ENCODE measurements at regions not wholly inside any gene's neighbourhood (a gene's known extent, or its start where the extent isn't known, plus 50 kb on each side); places are given as distances from the start of the nearest gene placed in this dataset.

DNA sequence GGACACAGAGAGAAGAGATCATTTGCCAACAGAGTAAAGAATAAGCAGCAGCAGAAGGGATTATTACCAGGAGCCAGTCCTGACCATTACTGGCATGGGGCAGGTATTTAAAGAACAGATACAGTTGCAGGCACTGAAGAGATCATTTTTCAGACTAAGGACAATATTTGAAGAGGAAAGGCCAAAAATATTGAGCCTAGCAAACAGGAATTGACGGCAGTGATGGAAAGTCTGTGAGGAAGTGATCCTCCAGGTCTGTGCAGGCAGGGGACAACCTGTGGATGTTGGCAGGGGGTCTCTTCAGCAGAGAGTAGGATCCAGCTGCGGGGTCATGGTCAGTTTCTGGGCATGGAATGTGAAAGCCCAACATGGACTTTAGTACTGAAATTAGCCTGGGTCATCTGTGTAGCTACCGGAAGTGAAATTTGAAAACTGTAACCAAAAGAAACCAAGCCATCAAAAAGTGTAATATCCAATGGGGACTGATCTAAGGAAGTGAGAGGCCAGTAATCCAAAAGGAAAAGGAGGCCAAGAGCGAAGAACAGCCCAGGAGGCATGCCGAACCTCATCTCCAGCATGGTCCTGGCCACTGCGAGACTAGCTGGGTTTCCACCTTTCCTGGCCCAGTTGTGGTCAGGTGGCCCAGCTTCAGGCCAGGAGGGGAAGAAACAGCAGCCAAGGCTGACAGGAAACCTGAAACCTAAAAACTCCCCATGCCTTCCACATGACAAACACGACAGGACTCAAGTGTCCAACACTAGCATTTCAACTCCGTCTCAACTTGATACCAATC, 115.1 kb upstream of the TNFAIP3 start:
- 11% methylated on average over 8 of the region's 8 CpGs for WGBS (ENCODE audit: low lambda C conversion rate)
- H3K4me2 ChIP-seq, result no peak overlapping the region
- H3K9me2 ChIP-seq, result no peaks in the 10 kb centered on the region
- POLR2A ChIA-PET, result no interaction called here
- H3K9ac ChIP-seq, result no peak overlapping the region
- H2AFZ ChIP-seq (ENCODE audit: low read depth), result no peak overlapping the region
- no peaks in the 10 kb centered on the region for H4K20me1 ChIP-seq (ENCODE audit: insufficient read depth)
- H3K9me3 ChIP-seq, result no peaks in the 10 kb centered on the region
- no peak overlapping the region for H3K27ac ChIP-seq (ENCODE audit: low read depth in 2 of 2, low read length in 1 of 2)
- CTCF ChIA-PET, result interaction anchor here (0.7 kb wide), 1 partner anchor 44 kb away, joined by 3 read pairs; no protein-coding TSS in a partner anchor
- H3K79me2 ChIP-seq (ENCODE audit: insufficient read depth), result no peaks in the 10 kb centered on the region
- H3K4me3 ChIP-seq (ENCODE audit: low read depth in 2 of 2, low read length in 1 of 2), result no peak overlapping the region
- H3F3A ChIP-seq (replicated peaks; ENCODE audit: insufficient read depth), result no peaks in the 10 kb centered on the region
- H3K36me3 ChIP-seq (replicated peaks in 1 of 2; ENCODE audit: control insufficient read depth in 1 of 2, insufficient read depth in 2 of 2, low read length in 1 of 2), result no peaks in the 10 kb centered on the region
- DNase-seq, result no peak
- TF ChIP-seq MAX (IDR thresholded peaks at IDR 0.05; ENCODE audit: low read depth) (no peak), TEAD4 (IDR thresholded peaks at IDR 0.05; ENCODE audit: borderline replicate concordance, insufficient read depth) (no peak)
- no peaks in the 10 kb centered on the region for H3K27me3 ChIP-seq (ENCODE audit: insufficient read depth)
- H3K4me1 ChIP-seq (ENCODE audit: control insufficient read depth in 1 of 2, insufficient read depth in 2 of 2, low read depth in 1 of 2, low read length in 1 of 2), result no peaks in the 10 kb centered on the region

DNA sequence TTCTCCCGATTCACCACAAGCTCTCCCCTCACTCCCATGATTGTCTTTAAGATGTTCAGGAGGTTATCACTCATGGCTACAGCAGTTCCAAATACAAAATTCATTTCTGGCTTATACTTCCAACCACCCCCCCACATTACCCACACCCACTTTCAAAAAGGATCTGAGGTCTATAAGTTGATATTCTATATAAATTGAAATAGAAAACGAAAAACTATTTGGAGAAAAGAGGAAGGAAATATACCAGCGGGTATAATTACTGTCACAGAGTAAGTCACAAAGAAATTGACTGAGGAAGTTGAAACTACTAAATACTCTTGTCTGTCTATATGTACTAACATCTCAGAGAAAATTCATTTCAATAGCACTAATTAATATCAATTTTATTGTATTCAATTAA, 112.7 kb upstream of the TNFAIP3 start:
- Histone ChIP-seq H3K9me3 (no peaks in the 10 kb centered on the region), H3K79me2 (ENCODE audit: insufficient read depth) (no peaks in the 10 kb centered on the region), H3K4me1 (ENCODE audit: control insufficient read depth in 1 of 2, insufficient read depth in 2 of 2, low read depth in 1 of 2, low read length in 1 of 2) (no peaks in the 10 kb centered on the region), H3K9me2 (no peaks in the 10 kb centered on the region), H3K9ac (no peak overlapping the region), H4K20me1 (ENCODE audit: insufficient read depth) (no peaks in the 10 kb centered on the region), H3K4me3 (ENCODE audit: low read depth in 2 of 2, low read length in 1 of 2) (no peak overlapping the region), H3K27ac (ENCODE audit: low read depth in 2 of 2, low read length in 1 of 2) (no peak overlapping the region), H3K4me2 (no peak overlapping the region), H3K36me3 (replicated peaks in 1 of 2; ENCODE audit: control insufficient read depth in 1 of 2, insufficient read depth in 2 of 2, low read length in 1 of 2) (no peaks in the 10 kb centered on the region), H3F3A (replicated peaks; ENCODE audit: insufficient read depth) (no peaks in the 10 kb centered on the region), H2AFZ (ENCODE audit: low read depth) (no peak overlapping the region), H3K27me3 (ENCODE audit: insufficient read depth) (no peaks in the 10 kb centered on the region)
- WGBS (ENCODE audit: low lambda C conversion rate), result 14% methylated on average over 3 of the region's 3 CpGs
- DNase-seq, result no peak
- POLR2A ChIA-PET, result no interaction called here
- CTCF ChIA-PET, result interaction anchor here (1.2 kb wide), 1 partner anchor 46 kb away, joined by 3 read pairs; no protein-coding TSS in a partner anchor
- TF ChIP-seq JUND (IDR thresholded peaks at IDR 0.05) (no peak), MEF2A (IDR thresholded peaks at IDR 0.05; ENCODE audit: borderline replicate concordance, low read depth) (no peak), ELF1 (IDR thresholded peaks at IDR 0.05) (no peak), FOSL2 (IDR thresholded peaks at IDR 0.05; ENCODE audit: borderline replicate concordance, low read depth) (no peak), EZH2phosphoT487 (IDR thresholded peaks at IDR 0.05; ENCODE audit: borderline replicate concordance, low read depth) (no peak), RXRA (IDR thresholded peaks at IDR 0.05; ENCODE audit: borderline replicate concordance, low read depth) (no peak), RAD21 (IDR thresholded peaks at IDR 0.05; ENCODE audit: low read length) (no peak), MXI1 (IDR thresholded peaks at IDR 0.05; ENCODE audit: low read depth, low read length) (no peak), USF2 (IDR thresholded peaks at IDR 0.05; ENCODE audit: borderline replicate concordance, low read depth, low read length) (no peak), NFIC (IDR thresholded peaks at IDR 0.05; ENCODE audit: borderline replicate concordance) (no peak), TEAD4 (IDR thresholded peaks at IDR 0.05; ENCODE audit: borderline replicate concordance, insufficient read depth) (no peak), EP300 (IDR thresholded peaks at IDR 0.05; ENCODE audit: borderline replicate concordance in 1 of 2, low read depth in 1 of 2, low read length in 1 of 2) (no peak), FOXM1 (IDR thresholded peaks at IDR 0.05; ENCODE audit: low read depth) (no peak)
- TF ChIP-seq, protein P1, sequence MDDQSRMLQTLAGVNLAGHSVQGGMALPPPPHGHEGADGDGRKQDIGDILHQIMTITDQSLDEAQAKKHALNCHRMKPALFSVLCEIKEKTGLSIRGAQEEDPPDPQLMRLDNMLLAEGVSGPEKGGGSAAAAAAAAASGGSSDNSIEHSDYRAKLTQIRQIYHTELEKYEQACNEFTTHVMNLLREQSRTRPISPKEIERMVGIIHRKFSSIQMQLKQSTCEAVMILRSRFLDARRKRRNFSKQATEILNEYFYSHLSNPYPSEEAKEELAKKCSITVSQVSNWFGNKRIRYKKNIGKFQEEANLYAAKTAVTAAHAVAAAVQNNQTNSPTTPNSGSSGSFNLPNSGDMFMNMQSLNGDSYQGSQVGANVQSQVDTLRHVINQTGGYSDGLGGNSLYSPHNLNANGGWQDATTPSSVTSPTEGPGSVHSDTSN (IDR thresholded peaks at IDR 0.05), result no peak
- TF ChIP-seq, protein P2, sequence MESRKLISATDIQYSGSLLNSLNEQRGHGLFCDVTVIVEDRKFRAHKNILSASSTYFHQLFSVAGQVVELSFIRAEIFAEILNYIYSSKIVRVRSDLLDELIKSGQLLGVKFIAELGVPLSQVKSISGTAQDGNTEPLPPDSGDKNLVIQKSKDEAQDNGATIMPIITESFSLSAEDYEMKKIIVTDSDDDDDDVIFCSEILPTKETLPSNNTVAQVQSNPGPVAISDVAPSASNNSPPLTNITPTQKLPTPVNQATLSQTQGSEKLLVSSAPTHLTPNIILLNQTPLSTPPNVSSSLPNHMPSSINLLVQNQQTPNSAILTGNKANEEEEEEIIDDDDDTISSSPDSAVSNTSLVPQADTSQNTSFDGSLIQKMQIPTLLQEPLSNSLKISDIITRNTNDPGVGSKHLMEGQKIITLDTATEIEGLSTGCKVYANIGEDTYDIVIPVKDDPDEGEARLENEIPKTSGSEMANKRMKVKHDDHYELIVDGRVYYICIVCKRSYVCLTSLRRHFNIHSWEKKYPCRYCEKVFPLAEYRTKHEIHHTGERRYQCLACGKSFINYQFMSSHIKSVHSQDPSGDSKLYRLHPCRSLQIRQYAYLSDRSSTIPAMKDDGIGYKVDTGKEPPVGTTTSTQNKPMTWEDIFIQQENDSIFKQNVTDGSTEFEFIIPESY (IDR thresholded peaks at IDR 0.05; ENCODE audit: borderline replicate concordance, low read depth), result no peak
- TF ChIP-seq, protein P3, sequence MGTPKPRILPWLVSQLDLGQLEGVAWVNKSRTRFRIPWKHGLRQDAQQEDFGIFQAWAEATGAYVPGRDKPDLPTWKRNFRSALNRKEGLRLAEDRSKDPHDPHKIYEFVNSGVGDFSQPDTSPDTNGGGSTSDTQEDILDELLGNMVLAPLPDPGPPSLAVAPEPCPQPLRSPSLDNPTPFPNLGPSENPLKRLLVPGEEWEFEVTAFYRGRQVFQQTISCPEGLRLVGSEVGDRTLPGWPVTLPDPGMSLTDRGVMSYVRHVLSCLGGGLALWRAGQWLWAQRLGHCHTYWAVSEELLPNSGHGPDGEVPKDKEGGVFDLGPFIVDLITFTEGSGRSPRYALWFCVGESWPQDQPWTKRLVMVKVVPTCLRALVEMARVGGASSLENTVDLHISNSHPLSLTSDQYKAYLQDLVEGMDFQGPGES (IDR thresholded peaks at IDR 0.05; ENCODE audit: low read depth, low read length), result no peak
- TF ChIP-seq, protein P4, sequence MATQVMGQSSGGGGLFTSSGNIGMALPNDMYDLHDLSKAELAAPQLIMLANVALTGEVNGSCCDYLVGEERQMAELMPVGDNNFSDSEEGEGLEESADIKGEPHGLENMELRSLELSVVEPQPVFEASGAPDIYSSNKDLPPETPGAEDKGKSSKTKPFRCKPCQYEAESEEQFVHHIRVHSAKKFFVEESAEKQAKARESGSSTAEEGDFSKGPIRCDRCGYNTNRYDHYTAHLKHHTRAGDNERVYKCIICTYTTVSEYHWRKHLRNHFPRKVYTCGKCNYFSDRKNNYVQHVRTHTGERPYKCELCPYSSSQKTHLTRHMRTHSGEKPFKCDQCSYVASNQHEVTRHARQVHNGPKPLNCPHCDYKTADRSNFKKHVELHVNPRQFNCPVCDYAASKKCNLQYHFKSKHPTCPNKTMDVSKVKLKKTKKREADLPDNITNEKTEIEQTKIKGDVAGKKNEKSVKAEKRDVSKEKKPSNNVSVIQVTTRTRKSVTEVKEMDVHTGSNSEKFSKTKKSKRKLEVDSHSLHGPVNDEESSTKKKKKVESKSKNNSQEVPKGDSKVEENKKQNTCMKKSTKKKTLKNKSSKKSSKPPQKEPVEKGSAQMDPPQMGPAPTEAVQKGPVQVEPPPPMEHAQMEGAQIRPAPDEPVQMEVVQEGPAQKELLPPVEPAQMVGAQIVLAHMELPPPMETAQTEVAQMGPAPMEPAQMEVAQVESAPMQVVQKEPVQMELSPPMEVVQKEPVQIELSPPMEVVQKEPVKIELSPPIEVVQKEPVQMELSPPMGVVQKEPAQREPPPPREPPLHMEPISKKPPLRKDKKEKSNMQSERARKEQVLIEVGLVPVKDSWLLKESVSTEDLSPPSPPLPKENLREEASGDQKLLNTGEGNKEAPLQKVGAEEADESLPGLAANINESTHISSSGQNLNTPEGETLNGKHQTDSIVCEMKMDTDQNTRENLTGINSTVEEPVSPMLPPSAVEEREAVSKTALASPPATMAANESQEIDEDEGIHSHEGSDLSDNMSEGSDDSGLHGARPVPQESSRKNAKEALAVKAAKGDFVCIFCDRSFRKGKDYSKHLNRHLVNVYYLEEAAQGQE (IDR thresholded peaks at IDR 0.05; ENCODE audit: low read depth, low read length), result no peak

All from SK-N-SH (cell line).